MM.1S (cell line): ENCODE measurements at regions not wholly inside any gene's neighbourhood (a gene's known extent, or its start where the extent isn't known, plus 50 kb on each side); places are given as distances from the start of the nearest gene placed in this dataset.

Experiments used
- DNase-seq: peaks from one replicate; pipeline ENCODE4 v3.0.0-alpha.2; 2015
- H2AFZ ChIP-seq: fragments of 300-600 bp; sonication (generic); 2 replicates; pipeline ENCODE4 v1.6.0; 2016; ENCODE audit warnings: antibody characterized with exemption, low read length
- H3F3A ChIP-seq: fragments of 300-600 bp; sonication (generic); 2 replicates; pipeline ENCODE4 v1.6.1; 2016; ENCODE audit warnings: mild to moderate bottlenecking, antibody characterized with exemption, low read length, moderate library complexity, mixed read lengths; ENCODE audit not compliant: insufficient read depth
- H3K27ac ChIP-seq: fragments of 300-600 bp; sonication (generic); 2 replicates; pipeline ENCODE4 v1.5.1; 2016; ENCODE audit warnings: mild to moderate bottlenecking, low read length
- H3K27me3 ChIP-seq: fragments of 300-600 bp; sonication (generic); replicated peaks from 2 replicates; pipeline ENCODE4 v1.6.0; 2016; ENCODE audit warnings: low read length; ENCODE audit not compliant: insufficient read depth
- H3K36me3 ChIP-seq: fragments of 300-600 bp; sonication (generic); replicated peaks from 2 replicates; pipeline ENCODE4 v1.6.1; 2016; ENCODE audit warnings: mild to moderate bottlenecking, low read length, mixed read lengths; ENCODE audit not compliant: insufficient read depth
- H3K4me1 ChIP-seq: fragments of 300-600 bp; sonication (generic); 2 replicates; pipeline ENCODE4 v1.6.1; 2016; ENCODE audit warnings: low read length, mixed read lengths
- H3K4me2 ChIP-seq: fragments of 300-600 bp; sonication (generic); 2 replicates; pipeline ENCODE4 v1.6.0; 2016; ENCODE audit warnings: low read depth, low read length
- H3K4me3 ChIP-seq: fragments of 300-600 bp; sonication (generic); 2 replicates; pipeline ENCODE4 v1.5.1; 2016; ENCODE audit warnings: low read length, mixed read lengths
- H3K79me2 ChIP-seq: fragments of 300-600 bp; sonication (generic); 2 replicates; pipeline ENCODE4 v1.6.1; 2016; ENCODE audit warnings: mixed run types, low read length, mixed read lengths
- H3K9ac ChIP-seq: fragments of 300-600 bp; sonication (generic); 2 replicates; pipeline ENCODE4 v1.6.1; 2016; ENCODE audit warnings: low read length, mixed read lengths
- H3K9me2 ChIP-seq: fragments of 300-600 bp; sonication (generic); replicated peaks from 2 replicates; pipeline ENCODE4 v1.6.1; 2016; ENCODE audit warnings: mild to moderate bottlenecking, low read length, mixed read lengths; ENCODE audit not compliant: insufficient read depth
- H3K9me3 ChIP-seq: fragments of 300-600 bp; sonication (generic); replicated peaks from 2 replicates; pipeline ENCODE4 v1.6.1; 2016; ENCODE audit warnings: mild to moderate bottlenecking, low read length, mixed read lengths; ENCODE audit not compliant: insufficient read depth
- H4K20me1 ChIP-seq: fragments of 300-600 bp; sonication (generic); 2 replicates; pipeline ENCODE4 v1.6.1; 2016; ENCODE audit warnings: mild to moderate bottlenecking, low read length, moderate library complexity, mixed read lengths; ENCODE audit not compliant: insufficient read depth
- EZH2 ChIP-seq: fragments of 300-600 bp; sonication (generic); optimal IDR thresholded peaks from 2 replicates; pipeline ENCODE3; 2017; ENCODE audit warnings: low read depth, mild to moderate bottlenecking, antibody characterized with exemption, low read length, mixed read lengths
- EZH2phosphoT487 ChIP-seq: fragments of 300-600 bp; sonication (generic); IDR thresholded peaks from 2 replicates; pipeline ENCODE4 v1.6.1; 2018; ENCODE audit warnings: antibody characterized with exemption, low read length
- TF ChIP-seq, protein P1 (sequence below): fragments of 300-600 bp; sonication (generic); IDR thresholded peaks from 2 replicates; pipeline ENCODE4 v1.5.1; 2016; ENCODE audit warnings: antibody characterized with exemption, low read length, mixed read lengths

- Histone ChIP-seq H3K4me3 (no peak overlapping the region), H3K4me2 (no peak overlapping the region), H3K9ac (no peak overlapping the region), H3K36me3 (no peaks in the 10 kb centered on the region), H3K27me3 (no peaks in the 10 kb centered on the region), H3F3A (no peaks in the 10 kb centered on the region), H2AFZ (no peak overlapping the region), H3K27ac (no peak overlapping the region), H3K4me1 (no peaks in the 10 kb centered on the region), H3K9me3 (no peaks in the 10 kb centered on the region), H4K20me1 (no peaks in the 10 kb centered on the region), H3K9me2 (no peaks in the 10 kb centered on the region), H3K79me2 (no peaks in the 10 kb centered on the region)
- TF ChIP-seq EZH2phosphoT487 (no peak), EZH2 (no peak)
- no peak for DNase-seq
Observed at GRCh38 chr4:96879527-96879926, 1039.6 kb downstream of the PDHA2 start.

GRCh38 chr4:96887857-96888256 lies 1048.0 kb downstream of the PDHA2 start:
- Histone ChIP-seq H3K9ac (no peak overlapping the region), H2AFZ (no peak overlapping the region)

GRCh38 chr4:96894621-96895020 lies 1054.7 kb downstream of the PDHA2 start:
- no peaks in the 10 kb centered on the region for H3K27me3 ChIP-seq
- no peaks in the 10 kb centered on the region for H3K4me1 ChIP-seq
- H3K9ac ChIP-seq = no peak overlapping the region
- no peaks in the 10 kb centered on the region for H3K79me2 ChIP-seq
- H3F3A ChIP-seq = no peaks in the 10 kb centered on the region
- TF ChIP-seq EZH2 (no peak), EZH2phosphoT487 (no peak)
- TF ChIP-seq, protein P1, sequence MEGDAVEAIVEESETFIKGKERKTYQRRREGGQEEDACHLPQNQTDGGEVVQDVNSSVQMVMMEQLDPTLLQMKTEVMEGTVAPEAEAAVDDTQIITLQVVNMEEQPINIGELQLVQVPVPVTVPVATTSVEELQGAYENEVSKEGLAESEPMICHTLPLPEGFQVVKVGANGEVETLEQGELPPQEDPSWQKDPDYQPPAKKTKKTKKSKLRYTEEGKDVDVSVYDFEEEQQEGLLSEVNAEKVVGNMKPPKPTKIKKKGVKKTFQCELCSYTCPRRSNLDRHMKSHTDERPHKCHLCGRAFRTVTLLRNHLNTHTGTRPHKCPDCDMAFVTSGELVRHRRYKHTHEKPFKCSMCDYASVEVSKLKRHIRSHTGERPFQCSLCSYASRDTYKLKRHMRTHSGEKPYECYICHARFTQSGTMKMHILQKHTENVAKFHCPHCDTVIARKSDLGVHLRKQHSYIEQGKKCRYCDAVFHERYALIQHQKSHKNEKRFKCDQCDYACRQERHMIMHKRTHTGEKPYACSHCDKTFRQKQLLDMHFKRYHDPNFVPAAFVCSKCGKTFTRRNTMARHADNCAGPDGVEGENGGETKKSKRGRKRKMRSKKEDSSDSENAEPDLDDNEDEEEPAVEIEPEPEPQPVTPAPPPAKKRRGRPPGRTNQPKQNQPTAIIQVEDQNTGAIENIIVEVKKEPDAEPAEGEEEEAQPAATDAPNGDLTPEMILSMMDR = no peak
- no peak overlapping the region for H2AFZ ChIP-seq
- no peak overlapping the region for H3K27ac ChIP-seq
- no peak overlapping the region for H3K4me2 ChIP-seq
- H3K9me3 ChIP-seq = no peaks in the 10 kb centered on the region
- DNase-seq = no peak
- H4K20me1 ChIP-seq = no peaks in the 10 kb centered on the region
- no peaks in the 10 kb centered on the region for H3K9me2 ChIP-seq
- H3K36me3 ChIP-seq = no peaks in the 10 kb centered on the region
- H3K4me3 ChIP-seq = no peak overlapping the region

More at GRCh38 chr4:96887857-96888256, 1048.0 kb downstream of the PDHA2 start:
- H3K4me3 ChIP-seq = no peak overlapping the region
- no peaks in the 10 kb centered on the region for H3F3A ChIP-seq
- no peak for DNase-seq
- no peaks in the 10 kb centered on the region for H3K36me3 ChIP-seq
- no peaks in the 10 kb centered on the region for H3K27me3 ChIP-seq
- H3K79me2 ChIP-seq = no peaks in the 10 kb centered on the region
- H3K9me2 ChIP-seq = no peaks in the 10 kb centered on the region
- no peaks in the 10 kb centered on the region for H4K20me1 ChIP-seq
- no peaks in the 10 kb centered on the region for H3K9me3 ChIP-seq
- H3K4me2 ChIP-seq = no peak overlapping the region
- no peaks in the 10 kb centered on the region for H3K4me1 ChIP-seq
- TF ChIP-seq, protein P1 = no peak
- TF ChIP-seq EZH2 (no peak), EZH2phosphoT487 (no peak)
- no peak overlapping the region for H3K27ac ChIP-seq

GRCh38 chr4:96895826-96896225 lies 1055.9 kb downstream of the PDHA2 start:
- Histone ChIP-seq H3K4me1 (no peaks in the 10 kb centered on the region), H4K20me1 (no peaks in the 10 kb centered on the region), H3K9ac (no peak overlapping the region), H2AFZ (no peak overlapping the region), H3K27me3 (no peaks in the 10 kb centered on the region), H3K79me2 (no peaks in the 10 kb centered on the region), H3K9me2 (no peaks in the 10 kb centered on the region), H3K36me3 (no peaks in the 10 kb centered on the region), H3K27ac (no peak overlapping the region), H3K9me3 (no peaks in the 10 kb centered on the region), H3F3A (no peaks in the 10 kb centered on the region), H3K4me2 (no peak overlapping the region), H3K4me3 (no peak overlapping the region)
- TF ChIP-seq, protein P1 = no peak
- TF ChIP-seq EZH2 (no peak), EZH2phosphoT487 (no peak)
- no peak for DNase-seq
